Panc1 (cell line): ENCODE measurements at regions not wholly inside any gene's neighbourhood (a gene's known extent, or its start where the extent isn't known, plus 50 kb on each side); places are given as distances from the start of the nearest gene placed in this dataset.

Experiments used
- ATAC-seq: fragments of 200-7000 bp; cut with Tn5 transposase; 2 replicates; pipeline ENCODE4 v1.9.1; 2020; ENCODE audit warnings: mild to moderate bottlenecking, moderate library complexity
- BruUV-seq: library from RNA; stranded (reverse); fragments of 400-500 nt; replicated peaks from 2 replicates; lab custom pipeline; 2021; lab: Mats Ljungman, UMichigan
- CTCF ChIA-PET: fragments of 300-600 bp; sonication (Branson Sonifier 250); formaldehyde crosslinking; loops from one replicate; lab custom pipeline; 2022; ENCODE audit warnings: antibody characterized with exemption; lab: Charles Lee
- POLR2A ChIA-PET: fragments of 300-600 bp; sonication (Branson Sonifier 250); formaldehyde crosslinking; loops from one replicate; lab custom pipeline; 2022; ENCODE audit warnings: antibody characterized with exemption; lab: Charles Lee
- DNase-seq: peaks from one replicate; pipeline ENCODE4 v3.0.0-alpha.2; 2010; ENCODE audit warnings: low read depth, low spot score
- H3K27ac ChIP-seq: 2 replicates; pipeline ENCODE4 v1.5.1; 2011; ENCODE audit warnings: mild to moderate bottlenecking, low read length, inconsistent platforms
- H3K27me3 ChIP-seq: fragments of 200-500 bp; sonication (Bioruptor generic); 2 replicates; pipeline ENCODE4 v1.6.0; 2014; ENCODE audit warnings: low read length, inconsistent platforms; ENCODE audit not compliant: control insufficient read depth, insufficient read depth
- H3K36me3 ChIP-seq: fragments of 200-500 bp; sonication (Bioruptor generic); 2 replicates; pipeline ENCODE4 v1.5.1; 2014; ENCODE audit warnings: inconsistent platforms, mild to moderate bottlenecking, low read length, moderate library complexity; ENCODE audit not compliant: control insufficient read depth, insufficient read depth
- H3K4me1 ChIP-seq: 2 replicates; pipeline ENCODE4 v1.5.1; 2011; ENCODE audit warnings: inconsistent platforms, mild to moderate bottlenecking, low read length, moderate library complexity; ENCODE audit not compliant: control insufficient read depth, insufficient read depth
- H3K4me3 ChIP-seq, 2 experiments: 2 replicates each; pipeline ENCODE4 v1.5.1; 2011 to 2012; ENCODE audit warnings: low read depth in 2 of 2, low read length in 2 of 2, mild to moderate bottlenecking in 2 of 2, inconsistent platforms in 1 of 2, moderate library complexity in 1 of 2
- H3K9me3 ChIP-seq: fragments of 200-500 bp; sonication (Bioruptor generic); 2 replicates; pipeline ENCODE4 v1.5.1; 2014; ENCODE audit warnings: low read depth, mild to moderate bottlenecking, inconsistent platforms, low read length, moderate library complexity; ENCODE audit not compliant: control insufficient read depth, insufficient read depth
- POLR2AphosphoS5 ChIP-seq: IDR thresholded peaks from 2 replicates; pipeline ENCODE4 v1.6.1; 2012; ENCODE audit warnings: mild to moderate bottlenecking, low read depth, low read length, moderate library complexity
- SIN3A ChIP-seq: IDR thresholded peaks from 2 replicates; pipeline ENCODE4 v1.6.1; 2012; ENCODE audit warnings: low read depth, mild to moderate bottlenecking, low read length, moderate library complexity, borderline replicate concordance; ENCODE audit not compliant: insufficient read depth
- TCF7L2 ChIP-seq: IDR thresholded peaks from 2 replicates; pipeline ENCODE4 v1.6.1; 2011; ENCODE audit warnings: mild to moderate bottlenecking, low read depth, low read length, inconsistent platforms
- in situ Hi-C: cut with HindIII; loops from 2 replicates; pipeline ENCODE4 v1.10.0; 2016; ENCODE audit warnings: low sequenced_read_pairs, low pct_unique_long_range_greater_than_20kb
- intact Hi-C: fragments of 100-400 bp; cut with micrococcal nuclease; formaldehyde crosslinking; loops from one replicate; pipeline ENCODE4 v1.10.0; 2022; ENCODE audit not compliant: unreplicated experiment
- TF ChIP-seq, protein P1 (sequence below): fragments of 450-650 bp; IDR thresholded peaks from 2 replicates; pipeline ENCODE4 v1.5.1; 2017; ENCODE audit warnings: mild to moderate bottlenecking
- TF ChIP-seq, protein P2 (sequence below), 2 experiments: IDR thresholded peaks; 2 replicates each; pipeline ENCODE4 v1.6.1; 2011 to 2012; ENCODE audit warnings: low read depth in 2 of 2, control low read depth in 1 of 2, low read length in 1 of 2, mild to moderate bottlenecking in 1 of 2, moderate library complexity in 1 of 2; ENCODE audit not compliant: insufficient read depth in 1 of 2

- in situ Hi-C loops, result no loop called here
- no peak overlapping the region for H3K4me3 ChIP-seq
- ATAC-seq (no peak), DNase-seq (no peak)
- H3K4me1 ChIP-seq, result no peaks in the 10 kb centered on the region; the same call in 1 of the 2 replicates
- BruUV-seq, result no TSS peak
- no peaks in the 10 kb centered on the region for H3K36me3 ChIP-seq
- H3K27me3 ChIP-seq, result no peaks in the 10 kb centered on the region
- POLR2A ChIA-PET, result no interaction called here
- intact Hi-C loops, result no loop called here
- TF ChIP-seq, protein P1, sequence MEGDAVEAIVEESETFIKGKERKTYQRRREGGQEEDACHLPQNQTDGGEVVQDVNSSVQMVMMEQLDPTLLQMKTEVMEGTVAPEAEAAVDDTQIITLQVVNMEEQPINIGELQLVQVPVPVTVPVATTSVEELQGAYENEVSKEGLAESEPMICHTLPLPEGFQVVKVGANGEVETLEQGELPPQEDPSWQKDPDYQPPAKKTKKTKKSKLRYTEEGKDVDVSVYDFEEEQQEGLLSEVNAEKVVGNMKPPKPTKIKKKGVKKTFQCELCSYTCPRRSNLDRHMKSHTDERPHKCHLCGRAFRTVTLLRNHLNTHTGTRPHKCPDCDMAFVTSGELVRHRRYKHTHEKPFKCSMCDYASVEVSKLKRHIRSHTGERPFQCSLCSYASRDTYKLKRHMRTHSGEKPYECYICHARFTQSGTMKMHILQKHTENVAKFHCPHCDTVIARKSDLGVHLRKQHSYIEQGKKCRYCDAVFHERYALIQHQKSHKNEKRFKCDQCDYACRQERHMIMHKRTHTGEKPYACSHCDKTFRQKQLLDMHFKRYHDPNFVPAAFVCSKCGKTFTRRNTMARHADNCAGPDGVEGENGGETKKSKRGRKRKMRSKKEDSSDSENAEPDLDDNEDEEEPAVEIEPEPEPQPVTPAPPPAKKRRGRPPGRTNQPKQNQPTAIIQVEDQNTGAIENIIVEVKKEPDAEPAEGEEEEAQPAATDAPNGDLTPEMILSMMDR, result no peak
- TF ChIP-seq TCF7L2 (no peak), POLR2AphosphoS5 (no peak), SIN3A (no peak)
- TF ChIP-seq, protein P2, sequence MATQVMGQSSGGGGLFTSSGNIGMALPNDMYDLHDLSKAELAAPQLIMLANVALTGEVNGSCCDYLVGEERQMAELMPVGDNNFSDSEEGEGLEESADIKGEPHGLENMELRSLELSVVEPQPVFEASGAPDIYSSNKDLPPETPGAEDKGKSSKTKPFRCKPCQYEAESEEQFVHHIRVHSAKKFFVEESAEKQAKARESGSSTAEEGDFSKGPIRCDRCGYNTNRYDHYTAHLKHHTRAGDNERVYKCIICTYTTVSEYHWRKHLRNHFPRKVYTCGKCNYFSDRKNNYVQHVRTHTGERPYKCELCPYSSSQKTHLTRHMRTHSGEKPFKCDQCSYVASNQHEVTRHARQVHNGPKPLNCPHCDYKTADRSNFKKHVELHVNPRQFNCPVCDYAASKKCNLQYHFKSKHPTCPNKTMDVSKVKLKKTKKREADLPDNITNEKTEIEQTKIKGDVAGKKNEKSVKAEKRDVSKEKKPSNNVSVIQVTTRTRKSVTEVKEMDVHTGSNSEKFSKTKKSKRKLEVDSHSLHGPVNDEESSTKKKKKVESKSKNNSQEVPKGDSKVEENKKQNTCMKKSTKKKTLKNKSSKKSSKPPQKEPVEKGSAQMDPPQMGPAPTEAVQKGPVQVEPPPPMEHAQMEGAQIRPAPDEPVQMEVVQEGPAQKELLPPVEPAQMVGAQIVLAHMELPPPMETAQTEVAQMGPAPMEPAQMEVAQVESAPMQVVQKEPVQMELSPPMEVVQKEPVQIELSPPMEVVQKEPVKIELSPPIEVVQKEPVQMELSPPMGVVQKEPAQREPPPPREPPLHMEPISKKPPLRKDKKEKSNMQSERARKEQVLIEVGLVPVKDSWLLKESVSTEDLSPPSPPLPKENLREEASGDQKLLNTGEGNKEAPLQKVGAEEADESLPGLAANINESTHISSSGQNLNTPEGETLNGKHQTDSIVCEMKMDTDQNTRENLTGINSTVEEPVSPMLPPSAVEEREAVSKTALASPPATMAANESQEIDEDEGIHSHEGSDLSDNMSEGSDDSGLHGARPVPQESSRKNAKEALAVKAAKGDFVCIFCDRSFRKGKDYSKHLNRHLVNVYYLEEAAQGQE (IDR thresholded peaks at IDR 0.05; ENCODE audit: insufficient read depth in 1 of 2, low read depth in 2 of 2, low read length in 1 of 2), result no peak
- no peak overlapping the region for H3K27ac ChIP-seq
- no peaks in the 10 kb centered on the region for H3K9me3 ChIP-seq
- CTCF ChIA-PET, result no interaction called here
These were observed 240.3 kb upstream of the PELI2 start for GRCh38 chr14:55877942-55878341.

DNA sequence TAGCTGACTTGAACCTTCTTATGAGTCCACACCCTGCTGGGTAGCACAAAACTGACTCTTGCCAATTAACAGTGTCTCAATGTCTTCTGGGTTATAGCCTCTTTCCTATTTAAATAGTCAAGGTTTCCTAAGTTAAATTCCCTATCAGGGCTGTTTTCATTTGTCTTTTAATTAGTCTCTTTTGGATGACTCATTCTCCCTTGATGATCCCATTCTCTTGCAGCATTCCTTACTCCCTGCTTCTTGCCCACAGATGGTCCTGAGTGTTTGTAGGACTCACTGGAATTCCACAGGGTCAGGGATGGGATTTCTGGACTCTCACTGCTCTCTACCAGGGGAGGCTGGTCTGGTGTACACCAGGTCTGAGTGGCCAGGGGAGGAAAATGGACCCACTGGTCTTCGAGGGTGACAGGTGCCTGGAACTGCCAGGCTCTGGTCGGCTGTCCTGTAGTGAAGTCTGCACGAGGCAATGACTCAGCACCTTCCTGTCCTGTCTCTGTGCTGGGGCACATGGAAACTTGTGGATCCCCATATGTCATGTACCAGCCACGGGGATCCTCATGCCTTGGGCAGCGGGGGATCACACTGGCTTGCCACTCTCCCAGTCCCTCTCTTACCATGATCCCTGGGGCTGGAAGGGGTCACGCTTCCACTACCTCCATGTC is 236.5 kb upstream of the PELI2 start:
- H3K9me3 ChIP-seq, result no peaks in the 10 kb centered on the region
- intact Hi-C loops (no loop called here), in situ Hi-C loops (no loop called here)
- no peak for DNase-seq
- ChIA-PET POLR2A (no interaction called here), CTCF (no interaction called here)
- TF ChIP-seq TCF7L2, result no peak
- TF ChIP-seq, protein P2 (IDR thresholded peaks at IDR 0.05; ENCODE audit: insufficient read depth in 1 of 2, low read depth in 2 of 2, low read length in 1 of 2), result no peak
- no TSS peak for BruUV-seq
- no peaks in the 10 kb centered on the region for H3K27me3 ChIP-seq
- ATAC-seq, result no peak
- H3K4me1 ChIP-seq, result no peaks in the 10 kb centered on the region
- H3K4me3 ChIP-seq, result no peak overlapping the region
- no peak overlapping the region for H3K27ac ChIP-seq
- no peaks in the 10 kb centered on the region for H3K36me3 ChIP-seq
